Endothelial cell of umbilical vein (primary cell): ENCODE measurements at regions not wholly inside any gene's neighbourhood (a gene's known extent, or its start where the extent isn't known, plus 50 kb on each side); places are given as distances from the start of the nearest gene placed in this dataset.

Experiments used
- BruUV-seq: library from RNA; stranded (reverse); fragments of 400-500 nt; replicated peaks from 2 replicates; lab custom pipeline; 2021; lab: Mats Ljungman, UMichigan
- CTCF ChIA-PET: fragments of 300-600, 350-600 bp; sonication (Branson Sonifier 250); formaldehyde crosslinking; loops from one replicate; lab custom pipeline; 2021; ENCODE audit warnings: antibody characterized with exemption, inconsistent platforms; lab: Charles Lee
- POLR2A ChIA-PET: fragments of 300-600, 350-600 bp; sonication (Branson Sonifier 250); formaldehyde crosslinking; loops from one replicate; lab custom pipeline; 2021; ENCODE audit warnings: antibody characterized with exemption, inconsistent platforms; lab: Charles Lee
- DNase-seq: peaks from one replicate; pipeline ENCODE4 v3.0.0-alpha.2; 2011; ENCODE audit warnings: low read depth, low spot score
- FAIRE-seq: peaks from 2 replicates; lab custom pipeline; 2011; peaks lifted over from hg19 to GRCh38; lab: Jason Lieb, UNC
- H2AFZ ChIP-seq: 2 replicates; pipeline ENCODE4 v1.6.0; 2012; ENCODE audit warnings: low read depth, low read length, control low read depth, inconsistent platforms
- H3K27ac ChIP-seq: 2 replicates; pipeline ENCODE4 v1.5.1; 2011; ENCODE audit warnings: low read depth, mild to moderate bottlenecking, control low read depth, low read length, moderate library complexity; ENCODE audit not compliant: insufficient read depth
- H3K27me3 ChIP-seq, 2 experiments: 2 replicates each; pipeline versions ENCODE4 v1.6.0 to v1.6.1; 2011; ENCODE audit warnings: low read length in 2 of 2, mixed read lengths in 1 of 2; ENCODE audit not compliant: control insufficient read depth in 2 of 2, insufficient read depth in 2 of 2
- H3K36me3 ChIP-seq, 2 experiments: 2 replicates in 1 of 2; 3 replicates in 1 of 2; pipeline ENCODE4 v1.5.1; 2011; ENCODE audit warnings: low read length in 2 of 2, mild to moderate bottlenecking in 1 of 2, moderate library complexity in 1 of 2; ENCODE audit not compliant: control insufficient read depth in 2 of 2, insufficient read depth in 2 of 2; ENCODE audit errors: extremely low read depth in 1 of 2
- H3K4me1 ChIP-seq: 3 replicates; pipeline ENCODE4 v1.5.1; 2011; ENCODE audit warnings: mild to moderate bottlenecking, low read length; ENCODE audit not compliant: control insufficient read depth, insufficient read depth; ENCODE audit errors: extremely low read depth
- H3K4me2 ChIP-seq: 2 replicates; pipeline ENCODE4 v1.6.1; 2011; ENCODE audit warnings: low read length, control low read depth, mixed read lengths; ENCODE audit not compliant: insufficient read depth
- H3K4me3 ChIP-seq, 3 experiments: fragments of 200-600 bp in 1 of 3; sonication (generic), shearing (Covaris generic) in 1 of 3; replicated peaks in 1 of 3; 2 replicates each; pipeline ENCODE4 v1.5.1; 2011 to 2016; ENCODE audit warnings: control low read depth in 3 of 3, low read length in 3 of 3, mild to moderate bottlenecking in 2 of 3, inconsistent platforms in 1 of 3, low read depth in 1 of 3, moderate library complexity in 1 of 3; ENCODE audit not compliant: insufficient read depth in 1 of 3
- H3K79me2 ChIP-seq: 2 replicates; pipeline ENCODE4 v1.6.0; 2012; ENCODE audit warnings: low read length, inconsistent platforms; ENCODE audit not compliant: control insufficient read depth, insufficient read depth
- H3K9ac ChIP-seq: replicated peaks from 2 replicates; pipeline ENCODE3; 2011; ENCODE audit warnings: low read length, control low read depth; ENCODE audit not compliant: insufficient read depth; ENCODE audit errors: extremely low read depth
- H3K9me1 ChIP-seq: replicated peaks from 3 replicates; pipeline ENCODE4 v1.6.0; 2011; ENCODE audit warnings: mild to moderate bottlenecking, low read length; ENCODE audit not compliant: control insufficient read depth, insufficient read depth; ENCODE audit errors: extremely low read depth
- H3K9me3 ChIP-seq: replicated peaks from 2 replicates; pipeline ENCODE4 v1.5.1; 2012; ENCODE audit warnings: low read length, inconsistent platforms; ENCODE audit not compliant: control insufficient read depth, insufficient read depth
- H4K20me1 ChIP-seq: replicated peaks from 2 replicates; pipeline ENCODE3; 2011; ENCODE audit warnings: mild to moderate bottlenecking, low read length; ENCODE audit not compliant: control insufficient read depth, insufficient read depth; ENCODE audit errors: extremely low read depth
- EZH2 ChIP-seq: IDR thresholded peaks from 2 replicates; pipeline ENCODE4 v1.6.1; 2012; ENCODE audit warnings: borderline replicate concordance, low read depth, mild to moderate bottlenecking, moderate library complexity, low read length, inconsistent platforms; ENCODE audit not compliant: severe bottlenecking
- FOS ChIP-seq: IDR thresholded peaks from 2 replicates; pipeline ENCODE4 v1.6.1; 2011; ENCODE audit warnings: mild to moderate bottlenecking, low read length, moderate library complexity, borderline replicate concordance; ENCODE audit not compliant: insufficient read depth
- GATA2 ChIP-seq: IDR thresholded peaks from 2 replicates; pipeline ENCODE4 v1.7.0; 2011; ENCODE audit warnings: low read depth, mild to moderate bottlenecking, moderate library complexity, mixed read lengths, low read length; ENCODE audit not compliant: insufficient read length, insufficient read depth
- JUN ChIP-seq: IDR thresholded peaks from 2 replicates; pipeline ENCODE4 v1.6.1; 2011; ENCODE audit warnings: borderline replicate concordance, low read depth; ENCODE audit not compliant: insufficient read length, insufficient read depth
- MYC ChIP-seq: IDR thresholded peaks from one replicate; pipeline ENCODE4 v1.6.1; 2011; ENCODE audit warnings: mild to moderate bottlenecking, low read depth, low read length
- POLR2A ChIP-seq: IDR thresholded peaks from 2 replicates; pipeline ENCODE4 v1.6.1; 2012; ENCODE audit warnings: low read depth, mild to moderate bottlenecking, control low read depth, low read length
- POLR2AphosphoS5 ChIP-seq: IDR thresholded peaks from 2 replicates; pipeline ENCODE4 v1.6.1; 2012; ENCODE audit warnings: low read depth, mild to moderate bottlenecking, control low read depth, low read length, moderate library complexity; ENCODE audit not compliant: insufficient read depth
- dilution Hi-C: fragments of 300-500 bp; cut with MboI; formaldehyde crosslinking; loops from one replicate; pipeline ENCODE4 v1.15.0; 2019; ENCODE audit warnings: low sequenced_read_pairs; ENCODE audit not compliant: extremely low pct_ligation_motif_present
- intact Hi-C: fragments of 100-400 bp; cut with micrococcal nuclease; formaldehyde crosslinking; loops from one replicate; pipeline ENCODE4 v1.10.0; 2022
- TF ChIP-seq, protein P1 (sequence below), 2 donors: IDR thresholded peaks; 1 replicate in 1 of 2; 2 replicates in 1 of 2; pipeline ENCODE4 v1.5.1; 2011; ENCODE audit warnings: low read length in 2 of 2, mild to moderate bottlenecking in 2 of 2, moderate library complexity in 2 of 2, control low read depth in 1 of 2, inconsistent platforms in 1 of 2, low read depth in 1 of 2; ENCODE audit not compliant: insufficient read depth in 1 of 2; ENCODE audit errors: extremely low read depth in 1 of 2
- TF ChIP-seq, protein P2 (sequence below): IDR thresholded peaks from 2 replicates; pipeline ENCODE4 v1.6.1; 2011; ENCODE audit not compliant: insufficient read depth, insufficient read length

DNA sequence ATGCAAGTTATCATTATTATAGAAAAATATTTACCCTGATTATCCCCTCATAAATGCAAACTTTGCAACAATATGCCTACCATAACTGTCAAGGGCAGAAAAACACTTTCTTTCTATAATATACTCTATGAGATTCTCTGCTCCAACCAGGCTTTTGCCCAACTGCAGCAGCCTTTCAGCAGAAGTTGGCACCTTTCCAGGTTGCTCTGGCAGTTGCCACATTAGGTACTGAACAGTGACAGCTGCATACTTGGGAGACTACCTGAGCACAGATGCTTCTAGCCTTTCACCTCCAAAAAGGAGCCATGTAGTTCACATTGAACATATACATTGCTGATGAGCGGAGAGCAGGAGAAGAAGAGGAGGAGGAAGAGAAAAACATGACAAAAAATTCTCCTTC, 69.5 kb upstream of the BRWD3 start:
- Histone ChIP-seq H3K9me1 (no peaks in the 10 kb centered on the region), H3K36me3 (no peaks in the 10 kb centered on the region), H3K4me2 (no peak overlapping the region), H2AFZ (no peak overlapping the region), H3K79me2 (no peaks in the 10 kb centered on the region), H4K20me1 (no peaks in the 10 kb centered on the region), H3K27me3 (no peaks in the 10 kb centered on the region), H3K27ac (no peak overlapping the region), H3K9me3 (no peaks in the 10 kb centered on the region), H3K9ac (no peak overlapping the region), H3K4me3 (no peak overlapping the region), H3K4me1 (no peaks in the 10 kb centered on the region)
- FAIRE-seq (no peak), DNase-seq (no peak)
- dilution Hi-C loops: no loop called here
- no TSS peak for BruUV-seq
- ChIA-PET POLR2A (no interaction called here), CTCF (no interaction called here)
- intact Hi-C loops: loop anchor here (5.0 kb wide), 1 partner anchor 498 kb away; no protein-coding TSS in a partner anchor
- no peak for TF ChIP-seq JUN
- TF ChIP-seq POLR2AphosphoS5: no peak
- TF ChIP-seq, protein P1, sequence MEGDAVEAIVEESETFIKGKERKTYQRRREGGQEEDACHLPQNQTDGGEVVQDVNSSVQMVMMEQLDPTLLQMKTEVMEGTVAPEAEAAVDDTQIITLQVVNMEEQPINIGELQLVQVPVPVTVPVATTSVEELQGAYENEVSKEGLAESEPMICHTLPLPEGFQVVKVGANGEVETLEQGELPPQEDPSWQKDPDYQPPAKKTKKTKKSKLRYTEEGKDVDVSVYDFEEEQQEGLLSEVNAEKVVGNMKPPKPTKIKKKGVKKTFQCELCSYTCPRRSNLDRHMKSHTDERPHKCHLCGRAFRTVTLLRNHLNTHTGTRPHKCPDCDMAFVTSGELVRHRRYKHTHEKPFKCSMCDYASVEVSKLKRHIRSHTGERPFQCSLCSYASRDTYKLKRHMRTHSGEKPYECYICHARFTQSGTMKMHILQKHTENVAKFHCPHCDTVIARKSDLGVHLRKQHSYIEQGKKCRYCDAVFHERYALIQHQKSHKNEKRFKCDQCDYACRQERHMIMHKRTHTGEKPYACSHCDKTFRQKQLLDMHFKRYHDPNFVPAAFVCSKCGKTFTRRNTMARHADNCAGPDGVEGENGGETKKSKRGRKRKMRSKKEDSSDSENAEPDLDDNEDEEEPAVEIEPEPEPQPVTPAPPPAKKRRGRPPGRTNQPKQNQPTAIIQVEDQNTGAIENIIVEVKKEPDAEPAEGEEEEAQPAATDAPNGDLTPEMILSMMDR (IDR thresholded peaks at IDR 0.05; ENCODE audit: extremely low read depth in 1 of 2, insufficient read depth in 1 of 2, low read depth in 1 of 2, low read length in 2 of 2): no peak
- TF ChIP-seq GATA2: no peak
- no peak for TF ChIP-seq FOS
- no peak for TF ChIP-seq EZH2
- TF ChIP-seq MYC: no peak
- no peak for TF ChIP-seq POLR2A
- TF ChIP-seq, protein P2, sequence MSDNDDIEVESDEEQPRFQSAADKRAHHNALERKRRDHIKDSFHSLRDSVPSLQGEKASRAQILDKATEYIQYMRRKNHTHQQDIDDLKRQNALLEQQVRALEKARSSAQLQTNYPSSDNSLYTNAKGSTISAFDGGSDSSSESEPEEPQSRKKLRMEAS: no peak
